WERI-Rb-1 (cell line): ENCODE measurements at regions not wholly inside any gene's neighbourhood (a gene's known extent, or its start where the extent isn't known, plus 50 kb on each side); places are given as distances from the start of the nearest gene placed in this dataset.

ENCODE experiments used
- DNase-seq: peaks from one replicate; pipeline ENCODE4 v3.0.0-alpha.2; 2020
- H3K27ac ChIP-seq: fragments of 250-450 bp; sonication (Bioruptor Pico); 2 replicates; pipeline ENCODE4 v1.5.1; 2020; ENCODE audit warnings: mild to moderate bottlenecking, moderate library complexity
- H3K27me3 ChIP-seq: fragments of 250-450 bp; sonication (Bioruptor Pico); 2 replicates; pipeline ENCODE4 v1.5.1; 2021; ENCODE audit warnings: mild to moderate bottlenecking, low read depth, moderate library complexity; ENCODE audit not compliant: insufficient read depth, severe bottlenecking
- H3K36me3 ChIP-seq: fragments of 250-450 bp; sonication (Bioruptor Pico); 2 replicates; pipeline ENCODE4 v1.5.1; 2020; ENCODE audit warnings: mild to moderate bottlenecking, moderate library complexity
- H3K4me3 ChIP-seq: 2 replicates; pipeline ENCODE4 v1.5.1; 2011; ENCODE audit warnings: low read depth, mild to moderate bottlenecking, control low read depth, low read length
- H3K9me3 ChIP-seq: fragments of 250-450 bp; sonication (Bioruptor Pico); 2 replicates; pipeline ENCODE4 v1.5.1; 2021; ENCODE audit warnings: mild to moderate bottlenecking, moderate library complexity; ENCODE audit not compliant: severe bottlenecking
- CTCF ChIP-seq: IDR thresholded peaks from 2 replicates; pipeline ENCODE4 v1.5.1; 2011; ENCODE audit warnings: low read depth, mild to moderate bottlenecking, control low read depth, inconsistent platforms, low read length

GRCh38 chr9:135275571-135276289, 188.3 kb downstream of the OLFM1 start:
- no peak for DNase-seq
- H3K27me3 ChIP-seq = no peaks in the 10 kb centered on the region
- no peak overlapping the region for H3K4me3 ChIP-seq
- no peaks in the 10 kb centered on the region for H3K9me3 ChIP-seq
- H3K27ac ChIP-seq = no peak overlapping the region
- H3K36me3 ChIP-seq = no peaks in the 10 kb centered on the region
- no peak for TF ChIP-seq CTCF

GRCh38 chr9:135277219-135278201, 190.0 kb downstream of the OLFM1 start:
- Histone ChIP-seq H3K9me3 (no peaks in the 10 kb centered on the region), H3K36me3 (no peaks in the 10 kb centered on the region), H3K27ac (no peak overlapping the region), H3K4me3 (no peak overlapping the region), H3K27me3 (no peaks in the 10 kb centered on the region)
- TF ChIP-seq CTCF = no peak
- no peak for DNase-seq

- H3K9me3 ChIP-seq = no peaks in the 10 kb centered on the region
- no peaks in the 10 kb centered on the region for H3K36me3 ChIP-seq
- no peak for TF ChIP-seq CTCF
- no peaks in the 10 kb centered on the region for H3K27me3 ChIP-seq
- no peak overlapping the region for H3K27ac ChIP-seq
- H3K4me3 ChIP-seq = no peak overlapping the region
- DNase-seq = no peak
Observed at GRCh38 chr9:135278586-135278985, 191.1 kb downstream of the OLFM1 start.

DNA sequence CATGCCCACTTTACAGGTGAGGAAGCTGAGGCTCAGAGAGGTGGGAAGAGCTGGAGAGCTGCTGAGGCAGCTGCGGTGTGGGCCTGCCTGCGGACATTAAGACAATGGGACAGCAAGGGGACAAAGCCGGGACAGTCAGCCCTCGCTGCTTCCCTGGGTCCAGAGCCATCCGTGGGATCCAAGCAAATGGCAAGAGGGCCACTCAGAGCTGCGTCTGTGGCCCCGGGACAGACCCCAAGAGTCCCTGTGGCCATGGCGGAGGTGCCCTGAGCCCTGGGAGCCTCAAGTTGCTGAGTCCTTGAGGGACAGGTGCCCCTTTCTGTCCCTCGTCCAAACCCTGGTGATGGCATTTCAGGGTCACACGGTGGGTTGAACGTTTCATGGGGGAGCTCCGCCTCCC, 191.9 kb downstream of the OLFM1 start:
- Histone ChIP-seq H3K4me3 (no peak overlapping the region), H3K27me3 (no peaks in the 10 kb centered on the region), H3K27ac (no peak overlapping the region), H3K9me3 (no peaks in the 10 kb centered on the region), H3K36me3 (no peaks in the 10 kb centered on the region)
- DNase-seq = no peak
- no peak for TF ChIP-seq CTCF

GRCh38 chr9:135279834-135280393, 192.4 kb downstream of the OLFM1 start:
- no peak for TF ChIP-seq CTCF
- H3K27ac ChIP-seq = no peak overlapping the region
- no peaks in the 10 kb centered on the region for H3K27me3 ChIP-seq
- no peaks in the 10 kb centered on the region for H3K9me3 ChIP-seq
- no peak for DNase-seq
- no peaks in the 10 kb centered on the region for H3K36me3 ChIP-seq
- no peak overlapping the region for H3K4me3 ChIP-seq
